HCT116 (cell line): ENCODE measurements at regions not wholly inside any gene's neighbourhood (a gene's known extent, or its start where the extent isn't known, plus 50 kb on each side); places are given as distances from the start of the nearest gene placed in this dataset.

Experiments used
- ATAC-seq: fragments of 200-7000 bp; cut with Tn5 transposase; 2 replicates; pipeline ENCODE4 v1.9.1; 2020; ENCODE audit warnings: mild to moderate bottlenecking, moderate library complexity
- BruUV-seq: library from RNA; stranded (reverse); fragments of 400-500 nt; replicated peaks from 2 replicates; lab custom pipeline; 2021; lab: Mats Ljungman, UMichigan
- CTCF ChIA-PET: fragments of 300-600 bp; sonication (Branson Sonifier 250); formaldehyde crosslinking; loops from one replicate; lab custom pipeline; 2021; ENCODE audit warnings: antibody characterized with exemption; lab: Charles Lee
- POLR2A ChIA-PET: fragments of 300-600, 350-600 bp; sonication (Branson Sonifier 250); formaldehyde crosslinking; loops from one replicate; lab custom pipeline; 2021; ENCODE audit warnings: antibody characterized with exemption; lab: Charles Lee
- RAD21 ChIA-PET, 2 experiments: fragments of 300-600 bp; sonication (Branson Sonifier 250); formaldehyde crosslinking; loops; one replicate each; lab custom pipeline; 2023; ENCODE audit warnings: low total read pairs in 2 of 2; ENCODE audit not compliant: uncharacterized antibody in 2 of 2, unreplicated experiment in 2 of 2, low non-redundant PET in 1 of 2; lab: Charles Lee
- DNase-seq: peaks from one replicate; pipeline ENCODE4 v3.0.0-alpha.2; 2010; ENCODE audit warnings: low read depth, low spot score
- H2AFZ ChIP-seq: fragments of 200-600 bp; shearing (Covaris generic), sonication (generic); 2 replicates; pipeline ENCODE4 v1.6.1; 2017; ENCODE audit warnings: low read depth, mixed run types, mixed read lengths, antibody characterized with exemption, low read length; ENCODE audit not compliant: poor library complexity, severe bottlenecking
- H3K27ac ChIP-seq: 2 replicates; pipeline ENCODE4 v1.5.1; 2012; ENCODE audit warnings: low read depth, low read length
- H3K27me3 ChIP-seq: fragments of 200-600 bp; sonication (generic); 2 replicates; pipeline ENCODE4 v1.6.1; 2016; ENCODE audit warnings: mixed run types, low read length, mixed read lengths; ENCODE audit not compliant: insufficient read depth
- H3K36me3 ChIP-seq, 2 experiments: fragments of 200-500 bp in 1 of 2; fragments of 200-600 bp in 1 of 2; sonication (Bioruptor generic) in 1 of 2; sonication (generic) in 1 of 2; 2 replicates each; pipeline versions ENCODE4 v1.5.1 to v1.6.1; 2014 to 2016; ENCODE audit warnings: low read length in 2 of 2, inconsistent platforms in 1 of 2, mixed read lengths in 1 of 2, mixed run types in 1 of 2; ENCODE audit not compliant: insufficient read depth in 2 of 2, control insufficient read depth in 1 of 2
- H3K4me1 ChIP-seq, 2 experiments: fragments of 200-600 bp in 1 of 2; sonication (generic) in 1 of 2; 2 replicates each; pipeline versions ENCODE4 v1.5.1 to v1.6.1; 2012 to 2017; ENCODE audit warnings: low read length in 2 of 2, inconsistent platforms in 1 of 2, mild to moderate bottlenecking in 1 of 2, mixed read lengths in 1 of 2, mixed run types in 1 of 2, moderate library complexity in 1 of 2; ENCODE audit not compliant: insufficient read depth in 2 of 2, control insufficient read depth in 1 of 2
- H3K4me2 ChIP-seq: fragments of 200-600 bp; sonication (generic); 2 replicates; pipeline ENCODE4 v1.6.1; 2017; ENCODE audit warnings: mixed run types, low read length, mixed read lengths
- H3K4me3 ChIP-seq, 2 experiments: fragments of 200-600 bp in 1 of 2; sonication (generic) in 1 of 2; replicated peaks in 1 of 2; 2 replicates each; pipeline ENCODE4 v1.5.1; 2011 to 2016; ENCODE audit warnings: low read length in 2 of 2, control low read depth in 1 of 2, low read depth in 1 of 2, mild to moderate bottlenecking in 1 of 2, mixed read lengths in 1 of 2, mixed run types in 1 of 2
- H3K79me2 ChIP-seq: fragments of 200-600 bp; sonication (generic); 2 replicates; pipeline ENCODE4 v1.6.1; 2017; ENCODE audit warnings: mild to moderate bottlenecking, mixed run types, low read length, moderate library complexity, mixed read lengths; ENCODE audit not compliant: insufficient read depth
- H3K9ac ChIP-seq: fragments of 200-600 bp; sonication (generic); 2 replicates; pipeline ENCODE4 v1.6.1; 2016; ENCODE audit warnings: low read length, mixed read lengths
- H3K9me2 ChIP-seq: fragments of 200-600 bp; sonication (generic), shearing (Covaris generic); 2 replicates; pipeline ENCODE4 v1.6.1; 2017; ENCODE audit warnings: mixed run types, mild to moderate bottlenecking, moderate library complexity; ENCODE audit not compliant: insufficient read depth
- H3K9me3 ChIP-seq, 2 experiments: fragments of 200-500 bp in 1 of 2; fragments of 200-600 bp in 1 of 2; sonication (Bioruptor generic) in 1 of 2; sonication (generic) in 1 of 2; 2 replicates each; pipeline ENCODE4 v1.6.1; 2014 to 2017; ENCODE audit warnings: low read length in 2 of 2, mixed read lengths in 2 of 2, inconsistent platforms in 1 of 2, low read depth in 1 of 2, mild to moderate bottlenecking in 1 of 2, mixed run types in 1 of 2, moderate library complexity in 1 of 2; ENCODE audit not compliant: control insufficient read depth in 1 of 2, insufficient read depth in 1 of 2
- H4K20me1 ChIP-seq: fragments of 200-600 bp; sonication (generic), shearing (Covaris generic); 2 replicates; pipeline ENCODE4 v1.6.1; 2017; ENCODE audit warnings: mixed run types, mild to moderate bottlenecking, moderate library complexity; ENCODE audit not compliant: insufficient read depth
- CBX3 ChIP-seq: IDR thresholded peaks from 2 replicates; pipeline ENCODE4 v1.6.1; 2012; ENCODE audit warnings: low read depth
- CEBPB ChIP-seq: IDR thresholded peaks from 2 replicates; pipeline ENCODE4 v1.6.1; 2012; ENCODE audit warnings: low read depth
- ELF1 ChIP-seq: IDR thresholded peaks from 2 replicates; pipeline ENCODE4 v1.6.1; 2012; ENCODE audit warnings: low read depth, borderline replicate concordance
- EZH2 ChIP-seq: fragments of 200-600 bp; sonication (generic); IDR thresholded peaks from 2 replicates; pipeline ENCODE4 v1.6.1; 2017; ENCODE audit warnings: antibody characterized with exemption, mixed run types
- EZH2phosphoT487 ChIP-seq: fragments of 200-600 bp; IDR thresholded peaks from 2 replicates; pipeline ENCODE4 v1.6.1; 2018; ENCODE audit warnings: antibody characterized with exemption, borderline replicate concordance
- FOSL1 ChIP-seq: IDR thresholded peaks from 2 replicates; pipeline ENCODE4 v1.6.1; 2012; ENCODE audit warnings: low read depth
- SIN3A ChIP-seq: IDR thresholded peaks from 2 replicates; pipeline ENCODE4 v1.6.1; 2012; ENCODE audit warnings: low read depth
- SP1 ChIP-seq: IDR thresholded peaks from 2 replicates; pipeline ENCODE4 v1.6.1; 2012; ENCODE audit warnings: low read depth
- ZNF274 ChIP-seq: fragments of 200-500 bp; sonication (Bioruptor generic); IDR thresholded peaks from 2 replicates; pipeline ENCODE4 v1.6.1; 2014; ENCODE audit warnings: mild to moderate bottlenecking, low read depth, low read length, inconsistent platforms
- intact Hi-C: fragments of 100-400 bp; cut with micrococcal nuclease; formaldehyde crosslinking; loops from 2 replicates; pipeline ENCODE4 v1.10.0; 2022

- TF ChIP-seq EZH2phosphoT487 = no peak
Observed at GRCh38 chr5:17412760-17413671, 85.0 kb upstream of the TAF11L2 start (continued).

GRCh38 chr5:17413691-17414090 is 84.3 kb upstream of the TAF11L2 start:
- H3K9ac ChIP-seq = no peak overlapping the region
- intact Hi-C loops = no loop called here
- no peaks in the 10 kb centered on the region for H3K9me3 ChIP-seq
- no peaks in the 10 kb centered on the region for H3K79me2 ChIP-seq
- H4K20me1 ChIP-seq = no peaks in the 10 kb centered on the region
- H3K4me2 ChIP-seq = no peak overlapping the region
- H3K4me1 ChIP-seq = no peaks in the 10 kb centered on the region
- ChIA-PET RAD21 (no interaction called here), POLR2A (no interaction called here), CTCF (no interaction called here)
- no peak overlapping the region for H3K4me3 ChIP-seq
- no peaks in the 10 kb centered on the region for H3K27me3 ChIP-seq
- BruUV-seq = no TSS peak
- no peak overlapping the region for H2AFZ ChIP-seq
- DNase-seq (no peak), ATAC-seq (no peak)
- no peak overlapping the region for H3K27ac ChIP-seq
- TF ChIP-seq SP1 = no peak
- no peak for TF ChIP-seq ZNF274
- no peak for TF ChIP-seq CBX3
- no peak for TF ChIP-seq EZH2
- TF ChIP-seq SIN3A = no peak
- TF ChIP-seq FOSL1 = no peak
- TF ChIP-seq CEBPB = no peak
- TF ChIP-seq ELF1 = no peak
- TF ChIP-seq EZH2phosphoT487 = no peak
- H3K9me2 ChIP-seq = no peaks in the 10 kb centered on the region
- H3K36me3 ChIP-seq = no peaks in the 10 kb centered on the region
